WTC11 (cell line): ENCODE measurements at regions not wholly inside any gene's neighbourhood (a gene's known extent, or its start where the extent isn't known, plus 50 kb on each side); places are given as distances from the start of the nearest gene placed in this dataset.

Source experiments
- ATAC-seq: fragments of 200-7000 bp; cut with Tn5 transposase; 2 replicates; pipeline ENCODE4 v1.10.0; 2021; ENCODE audit warnings: mild to moderate bottlenecking, moderate library complexity
- CTCF ChIA-PET: fragments of 300-600 bp; sonication (Branson Sonifier 250); formaldehyde crosslinking; loops from one replicate; lab custom pipeline; 2021; ENCODE audit warnings: antibody characterized with exemption; lab: Charles Lee
- POLR2A ChIA-PET: fragments of 350-600 bp; sonication (Branson Sonifier 250); formaldehyde crosslinking; loops from one replicate; lab custom pipeline; 2021; ENCODE audit warnings: antibody characterized with exemption; lab: Charles Lee
- DNase-seq: peaks from one replicate; pipeline ENCODE4 v3.0.0; 2021; ENCODE audit warnings: low spot score
- H3K27ac Mint-ChIP-seq: 2 replicates; pipeline ENCODE4 v1.8.0; 2021; ENCODE audit warnings: mixed read lengths
- H3K27me3 Mint-ChIP-seq: 2 replicates; pipeline ENCODE4 v1.8.0; 2021; ENCODE audit warnings: low read depth, mild to moderate bottlenecking, moderate library complexity, mixed read lengths
- H3K36me3 Mint-ChIP-seq: 2 replicates; pipeline ENCODE4 v1.8.0; 2021; ENCODE audit warnings: mixed read lengths
- H3K4me1 Mint-ChIP-seq: 2 replicates; pipeline ENCODE4 v1.8.0; 2022; ENCODE audit warnings: mixed read lengths
- H3K4me3 Mint-ChIP-seq: 2 replicates; pipeline ENCODE4 v1.8.0; 2021; ENCODE audit warnings: mild to moderate bottlenecking, moderate library complexity, mixed read lengths
- H3K9me3 Mint-ChIP-seq: 2 replicates; pipeline ENCODE4 v1.8.0; 2021; ENCODE audit warnings: mixed read lengths
- AR ChIP-seq: fragments of 250-450 bp; sonication (Bioruptor Pico); IDR thresholded peaks from 2 replicates; pipeline ENCODE4 v1.9.0; 2021; ENCODE audit warnings: mild to moderate bottlenecking
- CDX4 ChIP-seq: fragments of 250-450 bp; sonication (Bioruptor Pico); IDR thresholded peaks from 2 replicates; pipeline ENCODE4 v1.9.0; 2021; ENCODE audit warnings: moderate library complexity, mild to moderate bottlenecking, inconsistent platforms, borderline replicate concordance
- CREM ChIP-seq: sonication (generic); formaldehyde crosslinking; IDR thresholded peaks from 2 replicates; pipeline ENCODE4 v1.8.1; 2022; ENCODE audit warnings: mild to moderate bottlenecking, missing genetic modification reagents, moderate library complexity
- FOXP4 ChIP-seq: sonication (generic); formaldehyde crosslinking; IDR thresholded peaks from 2 replicates; pipeline ENCODE4 v1.8.0; 2022; ENCODE audit warnings: mild to moderate bottlenecking, missing genetic modification reagents
- HMGXB4 ChIP-seq: sonication (generic); formaldehyde crosslinking; IDR thresholded peaks from 2 replicates; pipeline ENCODE4 v1.8.1; 2023; ENCODE audit warnings: mild to moderate bottlenecking, moderate library complexity, missing genetic modification reagents
- JAZF1 ChIP-seq: fragments of 250-450 bp; sonication (Bioruptor Pico); IDR thresholded peaks from 2 replicates; pipeline ENCODE4 v1.9.0; 2021; ENCODE audit warnings: moderate library complexity, mild to moderate bottlenecking, inconsistent platforms
- JUN ChIP-seq: sonication (generic); formaldehyde crosslinking; IDR thresholded peaks from 2 replicates; pipeline ENCODE4 v1.8.0; 2023; ENCODE audit warnings: mild to moderate bottlenecking, missing genetic modification reagents
- MYBL2 ChIP-seq: sonication (generic); formaldehyde crosslinking; IDR thresholded peaks from 2 replicates; pipeline ENCODE4 v1.8.1; 2023; ENCODE audit warnings: mild to moderate bottlenecking, moderate library complexity, missing genetic modification reagents
- NFE2L1 ChIP-seq: sonication (generic); formaldehyde crosslinking; IDR thresholded peaks from 2 replicates; pipeline ENCODE4 v1.8.1; 2023; ENCODE audit warnings: missing genetic modification reagents
- OVOL2 ChIP-seq: fragments of 250-450 bp; sonication (Bioruptor Pico); IDR thresholded peaks from 2 replicates; pipeline ENCODE4 v1.9.0; 2021; ENCODE audit warnings: mild to moderate bottlenecking, borderline replicate concordance
- PRRX2 ChIP-seq: fragments of 250-450 bp; sonication (Bioruptor Pico); IDR thresholded peaks from 2 replicates; pipeline ENCODE4 v1.8.0; 2021; ENCODE audit warnings: mild to moderate bottlenecking
- TCF7 ChIP-seq: sonication (generic); formaldehyde crosslinking; IDR thresholded peaks from 2 replicates; pipeline ENCODE4 v1.8.0; 2022; ENCODE audit warnings: mild to moderate bottlenecking, low read depth, missing genetic modification reagents, moderate library complexity
- TEAD1 ChIP-seq: sonication (generic); formaldehyde crosslinking; IDR thresholded peaks from 2 replicates; pipeline ENCODE4 v1.8.0; 2022; ENCODE audit warnings: mild to moderate bottlenecking, missing genetic modification reagents
- USF1 ChIP-seq: sonication (generic); formaldehyde crosslinking; IDR thresholded peaks from 2 replicates; pipeline ENCODE4 v1.8.0; 2022; ENCODE audit warnings: mild to moderate bottlenecking, missing genetic modification reagents
- ZBTB21 ChIP-seq: sonication (generic); formaldehyde crosslinking; IDR thresholded peaks from 2 replicates; pipeline ENCODE4 v1.8.1; 2023; ENCODE audit warnings: mild to moderate bottlenecking, missing genetic modification reagents, borderline replicate concordance
- ZNF121 ChIP-seq: sonication (generic); formaldehyde crosslinking; IDR thresholded peaks from 2 replicates; pipeline ENCODE4 v1.8.0; 2023; ENCODE audit warnings: missing genetic modification reagents
- ZNF138 ChIP-seq: sonication (generic); formaldehyde crosslinking; conservative IDR thresholded peaks from 2 replicates; pipeline ENCODE4 v1.8.1; 2022; ENCODE audit warnings: mild to moderate bottlenecking, moderate library complexity, missing genetic modification reagents
- ZNF232 ChIP-seq: sonication (generic); formaldehyde crosslinking; IDR thresholded peaks from 2 replicates; pipeline ENCODE4 v1.8.0; 2022; ENCODE audit warnings: mild to moderate bottlenecking, missing genetic modification reagents
- ZNF416 ChIP-seq: fragments of 250-450 bp; sonication (Bioruptor Pico); IDR thresholded peaks from 2 replicates; pipeline ENCODE4 v1.9.0; 2021; ENCODE audit warnings: mild to moderate bottlenecking, inconsistent platforms
- TF ChIP-seq, protein P1 (sequence below): sonication (generic); formaldehyde crosslinking; IDR thresholded peaks from 2 replicates; pipeline ENCODE4 v1.8.0; 2022; ENCODE audit warnings: mild to moderate bottlenecking, missing genetic modification reagents
- TF ChIP-seq, protein P2 (sequence below): sonication (generic); formaldehyde crosslinking; conservative IDR thresholded peaks from 2 replicates; pipeline ENCODE4 v1.8.1; 2023; ENCODE audit warnings: mild to moderate bottlenecking, low read depth, missing genetic modification reagents, moderate library complexity
- TF ChIP-seq, protein P3 (sequence below): sonication (generic); formaldehyde crosslinking; IDR thresholded peaks from 2 replicates; pipeline ENCODE4 v1.8.1; 2023; ENCODE audit warnings: mild to moderate bottlenecking, missing genetic modification reagents

DNA sequence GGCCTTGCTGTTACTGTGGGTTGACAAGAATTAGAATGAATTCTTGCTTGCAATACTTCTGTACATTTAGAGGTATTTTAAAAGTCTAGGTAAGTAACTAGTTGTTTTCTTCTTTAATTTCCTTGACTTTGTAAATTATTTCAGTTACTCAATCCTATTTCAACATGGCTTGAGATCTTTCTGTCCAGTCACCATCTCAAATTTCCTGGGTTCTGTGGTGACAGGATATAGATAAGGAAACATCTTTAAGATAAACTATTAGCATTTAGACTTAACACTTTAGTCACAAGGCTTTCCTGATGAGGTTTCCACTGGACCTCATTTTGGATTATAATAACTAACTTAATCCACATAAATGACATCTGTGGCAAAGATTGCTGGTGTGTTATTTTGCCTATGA is 195.9 kb upstream of the DPH6 start:
- no peak for TF ChIP-seq ZNF232 (CRISPR knock-in tag)
- no peak for TF ChIP-seq NFE2L1
- TF ChIP-seq, protein P1, sequence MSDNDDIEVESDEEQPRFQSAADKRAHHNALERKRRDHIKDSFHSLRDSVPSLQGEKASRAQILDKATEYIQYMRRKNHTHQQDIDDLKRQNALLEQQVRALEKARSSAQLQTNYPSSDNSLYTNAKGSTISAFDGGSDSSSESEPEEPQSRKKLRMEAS (CRISPR knock-in tag), result no peak
- TF ChIP-seq CREM (CRISPR knock-in tag), result no peak
- TF ChIP-seq, protein P2, sequence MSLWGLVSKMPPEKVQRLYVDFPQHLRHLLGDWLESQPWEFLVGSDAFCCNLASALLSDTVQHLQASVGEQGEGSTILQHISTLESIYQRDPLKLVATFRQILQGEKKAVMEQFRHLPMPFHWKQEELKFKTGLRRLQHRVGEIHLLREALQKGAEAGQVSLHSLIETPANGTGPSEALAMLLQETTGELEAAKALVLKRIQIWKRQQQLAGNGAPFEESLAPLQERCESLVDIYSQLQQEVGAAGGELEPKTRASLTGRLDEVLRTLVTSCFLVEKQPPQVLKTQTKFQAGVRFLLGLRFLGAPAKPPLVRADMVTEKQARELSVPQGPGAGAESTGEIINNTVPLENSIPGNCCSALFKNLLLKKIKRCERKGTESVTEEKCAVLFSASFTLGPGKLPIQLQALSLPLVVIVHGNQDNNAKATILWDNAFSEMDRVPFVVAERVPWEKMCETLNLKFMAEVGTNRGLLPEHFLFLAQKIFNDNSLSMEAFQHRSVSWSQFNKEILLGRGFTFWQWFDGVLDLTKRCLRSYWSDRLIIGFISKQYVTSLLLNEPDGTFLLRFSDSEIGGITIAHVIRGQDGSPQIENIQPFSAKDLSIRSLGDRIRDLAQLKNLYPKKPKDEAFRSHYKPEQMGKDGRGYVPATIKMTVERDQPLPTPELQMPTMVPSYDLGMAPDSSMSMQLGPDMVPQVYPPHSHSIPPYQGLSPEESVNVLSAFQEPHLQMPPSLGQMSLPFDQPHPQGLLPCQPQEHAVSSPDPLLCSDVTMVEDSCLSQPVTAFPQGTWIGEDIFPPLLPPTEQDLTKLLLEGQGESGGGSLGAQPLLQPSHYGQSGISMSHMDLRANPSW, result no peak
- TF ChIP-seq ZBTB21 (CRISPR knock-in tag), result no peak
- no peak for TF ChIP-seq ZNF121 (CRISPR knock-in tag)
- TF ChIP-seq TCF7 (CRISPR knock-in tag), result no peak
- TF ChIP-seq AR (CRISPR knock-in tag), result no peak
- no peak for TF ChIP-seq JUN (CRISPR knock-in tag)
- TF ChIP-seq JAZF1, result no peak
- TF ChIP-seq, protein P3, sequence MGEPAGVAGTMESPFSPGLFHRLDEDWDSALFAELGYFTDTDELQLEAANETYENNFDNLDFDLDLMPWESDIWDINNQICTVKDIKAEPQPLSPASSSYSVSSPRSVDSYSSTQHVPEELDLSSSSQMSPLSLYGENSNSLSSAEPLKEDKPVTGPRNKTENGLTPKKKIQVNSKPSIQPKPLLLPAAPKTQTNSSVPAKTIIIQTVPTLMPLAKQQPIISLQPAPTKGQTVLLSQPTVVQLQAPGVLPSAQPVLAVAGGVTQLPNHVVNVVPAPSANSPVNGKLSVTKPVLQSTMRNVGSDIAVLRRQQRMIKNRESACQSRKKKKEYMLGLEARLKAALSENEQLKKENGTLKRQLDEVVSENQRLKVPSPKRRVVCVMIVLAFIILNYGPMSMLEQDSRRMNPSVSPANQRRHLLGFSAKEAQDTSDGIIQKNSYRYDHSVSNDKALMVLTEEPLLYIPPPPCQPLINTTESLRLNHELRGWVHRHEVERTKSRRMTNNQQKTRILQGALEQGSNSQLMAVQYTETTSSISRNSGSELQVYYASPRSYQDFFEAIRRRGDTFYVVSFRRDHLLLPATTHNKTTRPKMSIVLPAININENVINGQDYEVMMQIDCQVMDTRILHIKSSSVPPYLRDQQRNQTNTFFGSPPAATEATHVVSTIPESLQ (CRISPR knock-in tag), result no peak
- no peak for TF ChIP-seq TEAD1
- TF ChIP-seq PRRX2 (CRISPR knock-in tag), result no peak
- Mint-ChIP-seq H3K4me1 (peaks cover 17% of the 10 kb centered on the region), H3K36me3 (peaks cover under 1% of the 10 kb centered on the region; the same call in 1 of the 2 replicates), H3K4me3 (no peak overlapping the region), H3K27me3 (no peaks in the 10 kb centered on the region; the same call in 1 of the 2 replicates), H3K27ac (no peak overlapping the region), H3K9me3 (peaks cover 25% of the 10 kb centered on the region)
- ChIA-PET POLR2A (no interaction called here), CTCF (no interaction called here)
- ATAC-seq (no peak), DNase-seq (no peak)

GRCh38 chr15:35743321-35743720 is 197.4 kb upstream of the DPH6 start:
- Mint-ChIP-seq H3K9me3 (peaks cover 29% of the 10 kb centered on the region), H3K36me3 (peaks cover 7% of the 10 kb centered on the region; the same call in 1 of the 2 replicates), H3K4me3 (no peak overlapping the region), H3K27me3 (no peaks in the 10 kb centered on the region; the same call in 1 of the 2 replicates), H3K27ac (no peak overlapping the region), H3K4me1 (peaks cover 24% of the 10 kb centered on the region)
- no peak for DNase-seq
- ChIA-PET POLR2A (no interaction called here), CTCF (no interaction called here)
- no peak for ATAC-seq
- TF ChIP-seq HMGXB4 (CRISPR knock-in tag), result no peak
- TF ChIP-seq MYBL2 (CRISPR knock-in tag), result no peak
- no peak for TF ChIP-seq FOXP4 (CRISPR knock-in tag)
- TF ChIP-seq OVOL2 (CRISPR knock-in tag), result no peak
- no peak for TF ChIP-seq ZNF138 (CRISPR knock-in tag)
- no peak for TF ChIP-seq ZNF416 (CRISPR knock-in tag)
- TF ChIP-seq TCF7 (CRISPR knock-in tag), result no peak
- TF ChIP-seq USF1, result no peak
- TF ChIP-seq CDX4, result no peak
